NCI-H69 (cell line): ENCODE measurements at regions not wholly inside any gene's neighbourhood (a gene's known extent, or its start where the extent isn't known, plus 50 kb on each side); places are given as distances from the start of the nearest gene placed in this dataset.

ENCODE experiments used
- DNase-seq: peaks from one replicate; lab custom pipeline; 2025; lab: John Stamatoyannopoulos, UW

DNA sequence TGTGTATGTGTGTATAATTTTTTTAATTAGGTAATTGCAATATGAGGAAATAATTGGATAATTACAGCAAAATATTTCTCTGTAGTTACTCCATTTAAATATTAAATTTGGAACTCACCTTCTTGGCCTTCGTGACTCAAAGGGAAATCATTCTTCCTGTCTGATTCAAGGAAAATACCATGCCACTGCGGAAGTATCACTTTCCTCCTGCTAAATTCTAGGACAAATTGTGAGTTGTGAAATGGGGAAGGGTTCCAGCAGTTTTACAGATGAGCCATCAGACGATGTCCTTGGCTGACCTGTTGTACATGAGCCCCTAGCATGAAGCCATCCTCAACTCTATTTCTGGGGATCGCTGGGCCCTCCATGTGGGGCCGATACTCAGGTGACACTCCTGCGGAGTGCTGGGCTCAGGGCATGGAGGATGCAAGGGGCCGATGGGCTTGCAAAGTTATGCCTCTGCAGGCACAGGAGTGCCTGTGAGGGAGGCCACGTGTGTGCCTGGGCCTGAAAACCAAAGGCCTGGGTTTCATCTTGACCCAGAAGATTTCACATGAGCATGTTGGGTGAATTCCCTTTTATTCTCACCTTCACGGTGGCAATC lies 179.6 kb upstream of the TCERG1L start:
- no peak for DNase-seq

GRCh38 chr10:131492211-131492857 lies 180.8 kb upstream of the TCERG1L start:
- DNase-seq, result no peak

DNA sequence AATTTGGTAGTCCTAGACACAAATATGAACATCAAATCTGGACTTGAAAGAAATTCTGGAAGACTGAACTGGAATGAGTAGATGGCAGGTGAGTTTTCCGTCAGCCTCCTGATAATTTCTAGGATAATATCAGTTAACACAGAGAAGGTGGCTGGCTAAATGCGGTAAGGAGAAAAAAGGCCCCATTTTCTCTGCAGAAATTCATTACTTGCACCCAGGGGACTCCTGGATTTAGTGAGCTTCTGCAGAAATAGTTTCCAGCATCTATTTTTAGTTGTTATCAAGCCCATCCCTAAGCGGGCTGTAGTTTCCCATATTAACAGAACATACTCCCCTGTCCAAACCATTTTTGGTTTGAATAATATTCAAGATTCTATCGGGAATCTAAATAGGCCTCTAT lies 181.9 kb upstream of the TCERG1L start:
- no peak for DNase-seq

DNA sequence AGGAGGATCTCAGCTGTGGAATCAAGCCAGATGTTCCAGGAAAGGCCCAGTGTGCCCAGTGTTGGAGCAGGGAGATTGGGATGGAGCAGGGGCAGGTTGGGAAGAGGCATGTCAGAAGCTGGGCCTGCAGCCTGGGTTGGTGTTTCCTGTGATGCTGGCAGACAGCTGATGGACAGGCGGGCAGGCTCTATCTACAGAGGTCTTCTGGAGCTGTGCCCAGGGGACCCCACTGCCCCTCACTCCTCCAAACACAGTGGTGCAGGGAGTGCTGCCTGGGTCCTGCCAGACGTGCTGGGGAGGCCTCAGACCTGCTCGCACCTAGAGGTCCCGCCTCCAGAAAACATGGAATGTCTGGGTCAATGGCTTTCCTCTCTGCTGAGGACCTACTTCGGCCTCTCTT lies 182.9 kb upstream of the TCERG1L start:
- no peak for DNase-seq

DNA sequence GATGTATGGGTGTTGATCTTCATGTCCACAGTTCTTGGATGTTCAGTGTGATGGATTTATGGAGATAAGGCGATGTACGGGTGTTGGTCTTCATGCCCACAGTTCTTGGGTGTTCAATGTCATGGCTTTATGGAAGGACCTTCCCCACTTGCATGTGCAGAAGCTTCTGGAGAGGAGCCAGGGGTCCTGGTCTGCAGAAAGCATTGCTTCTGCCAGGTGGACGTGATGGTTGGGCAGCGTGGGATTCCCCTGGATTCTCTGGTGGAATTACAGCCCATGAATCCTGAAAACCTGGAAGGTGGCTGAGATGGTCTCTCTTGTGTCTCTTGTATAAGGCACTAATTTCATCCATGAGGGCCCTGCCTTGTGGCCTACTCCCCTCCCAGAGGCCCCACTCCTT lies 183.7 kb upstream of the TCERG1L start:
- DNase-seq, result no peak

DNA sequence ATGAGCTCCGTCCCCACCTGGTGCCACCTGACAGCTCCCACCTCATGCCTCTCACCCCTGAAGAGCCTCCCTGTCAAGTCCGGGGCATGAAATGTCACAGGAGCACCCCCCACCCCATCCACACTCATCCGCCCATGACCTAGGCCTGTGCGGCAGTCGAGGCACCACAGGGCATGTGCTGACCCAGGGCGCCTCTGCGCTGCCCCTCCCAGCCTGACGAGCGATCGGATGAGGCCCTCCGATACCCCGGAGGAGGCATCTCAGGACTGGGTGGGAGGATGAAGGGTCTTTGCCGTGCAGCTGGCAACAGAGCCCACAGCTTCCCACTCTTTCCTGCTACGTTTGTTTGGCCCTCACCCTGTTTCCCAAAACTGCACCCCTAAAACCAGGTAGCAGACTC lies 184.4 kb upstream of the TCERG1L start:
- DNase-seq, result no peak

DNA sequence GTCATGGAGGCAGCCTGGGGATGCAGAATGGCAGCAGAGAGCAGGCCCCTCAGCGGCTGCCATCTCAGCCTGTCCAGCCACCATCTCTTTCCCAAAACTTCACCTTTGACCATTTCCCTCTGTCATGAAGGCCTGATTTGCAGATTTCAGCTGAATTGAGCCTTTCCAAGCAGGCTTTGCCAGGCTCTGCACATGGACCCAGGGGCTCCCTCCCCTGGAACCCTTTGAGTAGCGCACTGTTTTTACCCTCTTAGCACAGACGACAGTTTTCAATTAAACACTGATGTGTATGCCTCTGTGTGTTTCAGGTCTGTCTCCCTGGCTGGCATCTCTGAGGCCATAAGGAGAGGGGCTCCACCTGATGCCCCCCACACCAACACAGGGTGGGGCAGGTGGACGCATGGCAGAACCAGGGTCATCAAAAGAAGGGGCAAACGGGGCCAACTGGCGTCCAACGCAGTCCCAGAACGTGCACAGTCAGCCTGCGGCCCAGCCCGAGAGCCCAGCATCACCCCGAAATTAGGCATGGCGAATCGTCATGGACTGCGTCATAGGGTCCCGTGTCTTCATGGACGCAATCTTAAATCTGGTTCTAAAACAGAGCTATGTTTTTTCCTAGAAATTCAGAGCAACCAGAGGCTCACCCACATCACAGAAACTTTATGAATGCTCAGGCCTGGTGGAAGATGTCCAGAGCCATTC lies 185.0 kb upstream of the TCERG1L start:
- DNase-seq, result no peak

- DNase-seq, result no peak
Observed at GRCh38 chr10:131499566-131499965, 188.0 kb upstream of the TCERG1L start.

DNA sequence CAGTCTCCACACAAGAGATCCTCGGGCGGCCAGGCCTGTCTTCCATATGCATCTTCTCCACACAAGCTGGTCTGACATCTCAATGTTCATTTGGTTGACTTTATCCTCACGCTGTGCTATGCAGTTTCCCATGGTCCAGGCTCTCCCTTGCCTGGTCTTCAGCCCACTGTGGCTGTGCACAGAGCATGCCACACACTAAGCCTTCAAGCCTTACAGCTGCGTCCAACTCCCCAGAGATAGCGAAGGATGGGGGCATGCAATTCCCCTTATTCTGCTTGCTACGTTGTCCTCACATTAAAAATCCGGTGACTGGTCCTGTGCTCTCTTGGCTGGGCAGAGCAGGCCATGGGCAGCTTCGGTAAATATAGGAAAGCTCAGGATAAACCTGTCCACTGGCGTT lies 188.7 kb upstream of the TCERG1L start:
- DNase-seq, result no peak

- no peak for DNase-seq
Observed at GRCh38 chr10:131500892-131501291, 189.4 kb upstream of the TCERG1L start.

DNA sequence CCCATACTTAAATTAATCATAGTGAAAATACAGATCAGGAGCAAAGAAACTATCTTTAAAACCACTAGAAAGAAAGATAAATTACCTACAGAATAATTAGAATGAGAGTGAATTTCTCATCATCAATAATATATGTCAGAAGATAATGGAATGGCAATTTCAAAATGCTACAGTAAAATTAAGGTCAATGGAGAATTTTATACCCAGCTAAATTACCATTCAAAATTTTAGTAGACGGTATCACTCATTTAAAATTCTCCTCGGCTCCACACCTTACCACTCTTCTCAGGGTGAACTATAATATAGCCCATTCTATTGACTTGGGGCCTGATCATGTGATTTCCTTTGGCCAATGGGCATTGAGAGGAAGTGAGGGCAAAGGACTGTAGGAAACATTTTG lies 192.5 kb upstream of the TCERG1L start:
- DNase-seq, result no peak

- DNase-seq, result no peak
Observed at GRCh38 chr10:131511391-131511790, 199.9 kb upstream of the TCERG1L start.

DNA sequence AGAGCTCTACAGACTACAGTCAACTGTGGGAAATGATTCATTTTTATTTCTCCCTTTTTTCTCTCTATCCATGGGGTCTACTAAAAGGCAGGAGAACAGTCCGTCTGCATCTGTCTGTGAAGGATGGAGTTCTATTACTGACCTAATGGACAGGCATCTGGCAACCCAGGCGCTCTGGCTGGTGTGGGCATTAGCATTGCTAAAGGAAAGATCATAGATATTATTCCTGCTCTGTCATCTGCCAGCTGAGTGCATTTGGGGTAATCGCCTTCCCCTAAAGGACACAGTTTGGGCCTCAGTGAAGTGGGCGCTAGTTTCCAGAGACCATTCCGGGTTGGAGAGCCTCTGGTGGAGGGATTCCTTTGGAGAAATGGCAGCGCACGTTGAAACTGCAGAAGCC lies 201.3 kb upstream of the TCERG1L start:
- no peak for DNase-seq

DNA sequence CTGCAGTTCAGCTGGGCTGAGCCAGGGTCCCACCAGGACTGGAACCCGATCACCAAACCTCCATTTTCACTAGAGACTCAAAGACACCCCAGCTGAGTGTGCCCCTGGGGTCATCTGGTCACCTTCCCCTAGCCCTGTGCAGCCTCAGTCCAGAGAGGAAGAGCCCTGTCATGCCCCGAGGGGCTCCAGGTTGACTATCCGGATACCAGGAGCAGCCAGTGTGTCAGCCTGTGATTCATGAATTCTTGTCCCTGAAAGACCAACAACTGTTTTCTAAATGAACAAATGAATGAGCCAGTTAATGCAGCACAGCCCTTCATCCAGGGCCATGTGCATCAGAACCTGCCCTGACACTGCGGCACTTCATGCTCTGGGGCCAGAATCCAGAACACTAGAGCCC lies 201.9 kb upstream of the TCERG1L start:
- DNase-seq, result no peak

DNA sequence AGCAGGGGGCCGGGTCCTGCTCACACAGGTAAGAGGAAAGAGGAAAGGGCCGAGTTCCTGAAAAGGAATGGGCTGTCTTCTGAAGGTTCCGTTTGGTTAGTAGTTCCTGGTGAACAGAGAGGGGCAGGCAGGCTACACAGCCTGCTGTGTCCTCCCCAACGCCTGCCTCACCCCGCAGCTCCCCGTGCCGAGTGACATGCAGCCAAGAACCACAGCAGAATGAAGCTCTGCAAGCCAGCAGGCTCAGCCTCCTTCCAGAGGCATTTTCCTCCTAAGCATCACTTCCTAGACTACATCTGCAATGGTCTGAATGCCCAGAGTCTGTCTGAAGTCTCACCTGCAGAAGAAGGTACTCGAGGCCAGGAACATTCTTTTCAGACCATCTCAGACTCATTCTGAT lies 202.4 kb upstream of the TCERG1L start:
- DNase-seq, result no peak

DNA sequence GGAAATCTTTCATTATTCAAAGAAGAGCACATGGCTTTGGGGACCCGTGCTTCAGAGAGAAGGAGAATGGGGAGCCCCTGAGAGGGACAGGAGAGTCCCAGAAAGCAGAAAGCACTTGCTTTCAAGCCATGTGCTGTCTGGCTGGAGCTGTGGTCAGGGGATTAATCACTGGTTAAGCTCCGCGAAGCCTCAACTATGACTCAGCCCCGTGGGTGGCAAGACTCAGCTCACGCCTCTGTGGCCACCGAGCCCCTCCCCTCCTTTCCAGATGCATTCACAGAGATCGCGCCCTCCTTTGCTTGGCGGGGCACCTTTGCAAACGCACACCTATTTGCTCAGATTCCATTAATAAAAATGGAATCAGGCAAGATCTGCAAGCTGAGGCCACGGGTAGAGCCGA lies 202.9 kb upstream of the TCERG1L start:
- no peak for DNase-seq

GRCh38 chr10:131516285-131516684 lies 204.8 kb upstream of the TCERG1L start:
- no peak for DNase-seq

DNA sequence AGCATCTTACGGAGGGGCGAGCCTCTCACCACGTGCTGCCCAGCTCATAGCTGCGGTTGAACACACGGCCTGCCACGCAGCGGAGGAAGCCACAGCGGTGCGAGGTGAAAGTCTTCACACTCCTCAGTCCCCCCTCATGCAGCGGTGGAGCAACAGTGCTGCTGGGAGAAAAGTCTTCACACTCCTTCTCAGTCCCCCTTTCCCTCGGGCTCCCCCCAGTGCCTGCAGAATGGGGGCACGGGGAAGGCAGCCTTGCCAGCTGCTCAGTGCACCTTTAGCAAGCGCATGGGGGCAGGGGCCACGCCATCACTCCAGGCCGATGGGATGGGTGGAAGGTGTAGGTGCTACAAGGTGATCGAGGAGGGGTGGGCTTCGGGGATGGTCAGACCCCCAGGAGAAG lies 206.3 kb upstream of the TCERG1L start:
- no peak for DNase-seq

- no peak for DNase-seq
Observed at GRCh38 chr10:131519723-131520605, 208.4 kb upstream of the TCERG1L start.

DNA sequence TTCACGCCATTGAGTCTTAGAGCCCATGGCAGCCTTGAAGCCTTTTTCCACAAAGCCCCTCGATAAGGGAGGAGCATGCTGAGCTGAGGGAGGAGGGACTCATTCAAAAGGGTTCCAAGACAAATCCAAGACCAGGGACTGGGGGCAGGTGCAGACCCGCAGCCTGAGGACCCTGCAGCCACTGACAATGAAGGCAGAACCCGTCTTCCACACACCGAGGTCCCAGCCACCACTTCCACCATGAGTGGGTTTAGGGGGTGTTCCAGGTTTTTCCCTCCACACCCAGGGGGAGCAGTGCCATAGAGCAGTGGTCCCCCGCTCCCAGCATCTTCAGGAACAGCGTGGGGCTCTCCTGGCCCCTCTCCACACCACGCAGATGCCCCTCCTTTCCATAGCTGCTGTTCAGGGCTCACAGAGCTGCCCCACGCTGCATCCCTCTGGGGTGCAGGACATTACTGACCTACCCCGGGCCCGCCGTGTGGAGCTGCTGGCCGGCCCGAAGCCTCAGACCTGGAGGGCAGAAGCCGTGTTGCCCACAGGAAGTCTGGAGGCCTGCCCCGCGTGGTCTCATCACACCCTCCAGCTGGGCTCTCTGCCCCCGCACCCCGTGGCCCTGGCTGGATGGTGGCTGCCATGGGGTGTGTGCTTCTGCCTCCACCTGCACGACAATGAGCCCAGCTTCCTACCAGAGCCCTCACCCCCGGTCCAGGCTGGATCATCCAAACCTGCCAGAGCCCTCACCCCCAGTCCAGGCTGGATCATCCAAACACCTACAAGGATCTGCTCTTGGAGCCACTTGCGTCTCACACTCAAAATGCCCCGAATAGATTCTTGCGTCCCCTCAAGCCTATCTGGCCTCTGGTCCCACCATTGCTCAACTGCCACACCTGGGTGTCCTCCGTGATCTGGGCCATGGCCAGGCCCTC lies 220.0 kb upstream of the TCERG1L start:
- DNase-seq, result no peak

- DNase-seq, result no peak
Observed at GRCh38 chr10:131532291-131532690, 220.8 kb upstream of the TCERG1L start.
